NCI-H2107 (cell line): ENCODE measurements at regions not wholly inside any gene's neighbourhood (a gene's known extent, or its start where the extent isn't known, plus 50 kb on each side); places are given as distances from the start of the nearest gene placed in this dataset.
"Not testable (repeated sequence)": the region's sequence is repeated elsewhere in the genome, so short reads cannot be mapped to it uniquely, and the experiment has no call there.

Experiments
- DNase-seq: peaks from one replicate; lab custom pipeline; 2025; lab: John Stamatoyannopoulos, UW

GRCh38 chr4:179116011-179116410, 1673.8 kb upstream of the AGA start:
- no peak for DNase-seq

DNA sequence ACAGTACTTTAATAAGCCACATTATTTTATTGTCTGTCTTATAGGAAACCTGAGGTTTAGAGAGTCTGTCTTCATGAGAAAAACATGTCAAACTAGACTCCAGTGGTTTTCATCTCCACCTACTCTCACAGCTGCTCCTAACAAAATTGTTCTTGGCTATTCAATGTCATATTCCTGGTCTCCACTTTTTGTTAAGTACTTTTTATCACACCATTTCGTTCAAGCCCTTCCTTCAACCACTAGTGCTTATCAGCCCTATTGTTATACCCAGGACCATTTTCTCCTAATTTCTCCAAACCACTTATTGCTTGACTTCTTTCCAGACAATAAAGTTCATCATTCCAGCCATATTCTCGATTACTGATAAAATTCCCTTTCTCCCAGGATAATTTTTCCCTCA, 1674.3 kb upstream of the AGA start:
- no peak for DNase-seq

GRCh38 chr4:179123084-179123483, 1680.8 kb upstream of the AGA start:
- DNase-seq = no peak

GRCh38 chr4:179124419-179124818, 1682.2 kb upstream of the AGA start:
- DNase-seq = no peak

- no peak for DNase-seq
These were observed 1682.7 kb upstream of the AGA start for GRCh38 chr4:179124957-179125356.

- DNase-seq = no peak
These were observed 1683.6 kb upstream of the AGA start for GRCh38 chr4:179125870-179126269.

- no peak for DNase-seq
These were observed 1686.1 kb upstream of the AGA start for GRCh38 chr4:179128299-179128698.

GRCh38 chr4:179130122-179130714, 1688.0 kb upstream of the AGA start:
- DNase-seq = no peak

GRCh38 chr4:179145746-179146525, 1703.7 kb upstream of the AGA start:
- no peak for DNase-seq

DNA sequence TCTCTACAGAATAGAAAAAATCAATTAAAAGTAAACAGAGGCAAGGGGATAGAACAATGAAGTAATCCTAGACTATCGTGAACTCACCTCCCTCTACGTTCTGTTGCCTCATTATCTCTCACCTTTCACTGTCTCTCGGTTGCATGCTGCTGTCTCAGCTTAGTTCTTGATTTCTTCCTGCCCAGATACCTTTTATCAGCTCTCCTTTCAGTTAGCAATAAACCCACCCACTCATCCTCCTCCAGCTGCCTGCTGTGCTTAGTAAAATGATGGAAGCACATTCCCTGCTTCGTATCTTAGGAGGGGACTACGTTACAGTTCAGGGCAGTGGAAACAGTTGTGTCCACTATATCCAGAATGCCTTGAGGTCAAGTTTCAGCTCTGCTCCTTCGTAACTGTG, 1709.5 kb upstream of the AGA start:
- no peak for DNase-seq

DNA sequence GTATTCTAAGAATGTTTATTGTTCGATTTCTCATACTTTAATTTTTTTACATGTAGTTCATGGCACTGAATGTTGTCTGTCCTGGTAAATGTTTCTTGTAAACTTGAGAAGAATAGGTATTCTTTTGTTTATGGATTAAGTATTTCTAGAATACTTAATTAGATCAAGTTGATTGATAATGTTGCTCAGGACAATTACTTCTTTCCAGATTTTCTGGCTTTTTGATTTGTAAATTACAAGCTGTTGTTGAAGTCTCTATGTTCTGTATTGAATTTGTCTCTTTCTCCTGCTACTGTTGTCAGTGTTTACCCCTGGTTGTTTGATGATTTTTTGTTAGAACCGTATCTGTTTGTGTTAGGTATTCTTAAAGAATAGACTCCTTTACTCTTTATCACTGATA, 1720.9 kb upstream of the AGA start:
- DNase-seq = no peak

DNA sequence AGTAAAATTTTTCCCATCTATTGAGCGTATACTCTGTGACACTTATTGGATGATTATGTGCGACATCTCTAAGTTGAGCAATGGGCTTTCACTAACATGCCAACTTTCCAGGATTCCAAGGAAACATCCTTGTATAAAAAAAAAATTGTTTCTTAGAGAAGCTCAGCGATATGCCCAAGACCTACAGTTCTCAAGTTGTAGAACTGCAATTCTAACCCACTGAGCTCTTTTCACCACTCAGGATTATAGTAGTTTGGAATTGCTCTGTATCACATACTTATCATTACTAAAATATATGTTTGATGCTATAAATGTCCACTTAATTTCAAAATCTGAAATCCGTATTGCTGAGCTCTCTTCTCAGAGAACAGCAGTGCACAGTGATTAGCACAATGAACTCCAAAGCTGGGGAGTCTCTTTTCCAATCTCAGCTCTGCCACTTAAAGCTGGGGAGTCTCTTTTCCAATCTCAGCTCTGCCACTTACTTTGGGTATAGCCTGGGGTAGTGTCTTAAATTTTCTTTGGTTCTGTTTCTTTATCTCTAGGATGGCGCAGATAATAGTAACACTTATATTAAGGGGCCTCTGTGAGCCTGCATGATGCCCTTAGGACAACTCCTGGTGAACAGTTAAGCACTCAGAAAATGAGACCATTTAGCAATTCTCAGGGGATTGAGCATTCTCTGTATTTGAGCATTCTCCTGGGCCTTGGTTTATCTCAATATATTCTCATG, 1722.2 kb upstream of the AGA start:
- no peak for DNase-seq

- no peak for DNase-seq
These were observed 1722.9 kb upstream of the AGA start for GRCh38 chr4:179165000-179165738.

DNA sequence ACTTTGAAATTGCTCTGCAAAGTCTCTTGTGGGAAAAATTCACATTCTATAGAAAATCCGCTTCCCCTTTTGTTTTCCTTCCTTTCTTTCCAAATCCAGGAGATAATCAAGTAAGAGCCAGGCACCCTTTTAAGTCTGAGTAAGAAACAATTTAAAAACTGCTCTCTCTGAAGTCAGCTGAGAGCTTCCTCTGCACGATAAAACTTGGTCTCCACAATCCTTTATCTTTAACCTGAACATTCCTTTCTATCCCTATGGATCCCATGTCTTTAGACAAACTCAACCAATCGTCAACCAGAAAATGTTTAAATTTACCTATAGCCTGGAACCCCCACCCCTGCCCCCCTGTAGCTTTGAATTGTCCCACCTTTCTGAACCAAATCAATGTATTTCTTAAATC, 1723.6 kb upstream of the AGA start:
- DNase-seq = no peak

DNA sequence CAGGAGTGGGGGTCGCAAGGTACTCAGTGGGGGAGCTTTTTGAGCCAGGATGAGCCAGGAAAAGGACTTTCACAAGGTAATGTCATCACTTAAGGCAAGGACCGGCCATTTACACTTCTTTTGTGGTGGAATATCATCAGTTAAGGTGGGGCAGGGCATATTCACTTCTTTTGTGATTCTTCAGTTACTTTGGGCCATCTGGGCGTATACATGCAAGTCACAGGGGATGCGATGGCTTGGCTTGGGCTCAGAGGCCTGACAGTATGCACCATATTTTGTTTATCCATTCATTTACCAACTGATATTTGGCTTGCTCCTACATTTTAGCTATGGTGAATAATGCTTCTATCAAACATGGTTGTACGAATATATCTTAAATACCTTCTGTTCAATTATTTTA, 1728.1 kb upstream of the AGA start:
- DNase-seq = not testable (repeated sequence)

GRCh38 chr4:179182741-179183140, 1740.5 kb upstream of the AGA start:
- no peak for DNase-seq

DNA sequence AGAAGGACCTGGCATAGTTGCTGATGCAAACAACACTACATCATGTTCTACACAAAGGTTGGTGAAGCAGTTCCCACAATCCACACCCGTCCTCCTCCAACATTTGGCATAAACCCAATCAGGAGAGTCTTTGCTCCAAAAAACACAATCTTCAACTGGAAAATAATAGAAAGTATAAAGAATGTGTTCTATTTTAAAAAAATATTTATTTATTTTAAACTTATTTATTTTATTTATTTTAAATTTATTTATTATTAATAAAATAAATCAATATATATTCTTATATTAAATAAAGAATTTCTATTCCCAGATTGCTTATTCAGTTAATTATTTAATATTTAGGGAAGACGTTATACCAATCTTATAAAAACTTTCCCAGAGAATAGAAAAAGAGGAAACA, 1753.7 kb upstream of the AGA start:
- DNase-seq = no peak

DNA sequence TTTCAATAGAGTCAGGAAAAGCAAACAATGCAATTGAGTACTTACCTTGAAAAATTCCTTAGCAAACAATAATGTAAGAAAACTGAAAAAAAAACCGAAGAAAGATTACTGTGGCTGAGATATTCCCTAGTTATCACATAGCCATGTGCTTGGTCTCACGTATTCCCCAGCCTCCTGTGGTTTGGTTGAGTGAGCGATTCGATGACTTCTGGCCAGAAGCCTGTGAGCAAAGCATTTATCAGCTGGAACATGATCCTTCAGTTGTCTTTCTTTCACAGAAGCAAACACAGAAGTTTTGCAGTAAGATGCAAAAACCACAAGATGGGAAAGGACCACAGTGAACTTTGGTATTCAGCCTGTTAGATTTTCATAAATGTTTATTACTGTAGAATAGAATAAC, 1754.3 kb upstream of the AGA start:
- DNase-seq = no peak

DNA sequence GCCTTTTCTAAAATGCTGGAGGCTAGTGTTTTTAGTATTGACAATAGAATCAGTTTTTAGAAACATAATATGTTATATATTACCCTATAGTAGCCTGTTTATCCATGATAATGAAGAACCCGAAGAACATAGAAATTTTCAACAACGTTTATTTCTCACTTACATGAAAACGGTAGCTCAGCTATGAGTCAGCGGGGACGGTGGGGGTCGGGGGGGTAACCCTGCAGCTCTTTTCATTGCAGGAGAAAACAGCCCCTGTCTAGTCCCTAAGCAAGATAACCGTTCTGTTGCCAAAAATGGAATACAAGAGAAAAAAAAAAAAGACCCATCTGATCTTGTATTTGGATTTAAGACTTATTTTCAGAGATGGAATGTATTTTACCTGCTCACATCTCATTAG, 1758.4 kb upstream of the AGA start:
- DNase-seq = no peak

- no peak for DNase-seq
These were observed 1783.4 kb upstream of the AGA start for GRCh38 chr4:179225594-179225993.

- DNase-seq = no peak
These were observed 1806.6 kb upstream of the AGA start for GRCh38 chr4:179248821-179249220.

DNA sequence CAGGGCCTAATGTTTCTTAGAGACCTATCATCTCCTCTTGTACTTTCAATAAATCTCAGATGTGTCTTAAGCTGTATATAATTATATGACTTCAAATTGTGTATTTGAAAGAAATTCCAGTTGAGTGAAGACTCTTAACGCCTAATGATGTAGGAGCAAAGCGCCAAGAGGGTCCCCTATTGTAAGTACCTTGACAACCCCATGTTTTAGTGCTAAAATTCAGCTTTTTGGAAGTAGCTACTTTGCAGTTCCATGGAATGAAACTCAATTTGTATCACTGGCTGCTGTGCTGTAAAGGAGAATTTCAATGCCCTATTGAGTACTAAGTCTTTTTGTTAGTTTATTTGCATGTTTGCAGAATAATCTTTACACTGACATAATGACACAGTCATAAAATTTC, 1826.6 kb upstream of the AGA start:
- DNase-seq = no peak

- no peak for DNase-seq
These were observed 1830.0 kb upstream of the AGA start for GRCh38 chr4:179272282-179272681.
